Panc1 (cell line): ENCODE measurements at regions not wholly inside any gene's neighbourhood (a gene's known extent, or its start where the extent isn't known, plus 50 kb on each side); places are given as distances from the start of the nearest gene placed in this dataset.

Experiments used
- ATAC-seq: fragments of 200-7000 bp; cut with Tn5 transposase; 2 replicates; pipeline ENCODE4 v1.9.1; 2020; ENCODE audit warnings: mild to moderate bottlenecking, moderate library complexity
- BruUV-seq: library from RNA; stranded (reverse); fragments of 400-500 nt; replicated peaks from 2 replicates; lab custom pipeline; 2021; lab: Mats Ljungman, UMichigan
- CTCF ChIA-PET: fragments of 300-600 bp; sonication (Branson Sonifier 250); formaldehyde crosslinking; loops from one replicate; lab custom pipeline; 2022; ENCODE audit warnings: antibody characterized with exemption; lab: Charles Lee
- POLR2A ChIA-PET: fragments of 300-600 bp; sonication (Branson Sonifier 250); formaldehyde crosslinking; loops from one replicate; lab custom pipeline; 2022; ENCODE audit warnings: antibody characterized with exemption; lab: Charles Lee
- DNase-seq: peaks from one replicate; pipeline ENCODE4 v3.0.0-alpha.2; 2010; ENCODE audit warnings: low read depth, low spot score
- H3K27ac ChIP-seq: 2 replicates; pipeline ENCODE4 v1.5.1; 2011; ENCODE audit warnings: mild to moderate bottlenecking, low read length, inconsistent platforms
- H3K27me3 ChIP-seq: fragments of 200-500 bp; sonication (Bioruptor generic); 2 replicates; pipeline ENCODE4 v1.6.0; 2014; ENCODE audit warnings: low read length, inconsistent platforms; ENCODE audit not compliant: control insufficient read depth, insufficient read depth
- H3K36me3 ChIP-seq: fragments of 200-500 bp; sonication (Bioruptor generic); 2 replicates; pipeline ENCODE4 v1.5.1; 2014; ENCODE audit warnings: inconsistent platforms, mild to moderate bottlenecking, low read length, moderate library complexity; ENCODE audit not compliant: control insufficient read depth, insufficient read depth
- H3K4me1 ChIP-seq: 2 replicates; pipeline ENCODE4 v1.5.1; 2011; ENCODE audit warnings: inconsistent platforms, mild to moderate bottlenecking, low read length, moderate library complexity; ENCODE audit not compliant: control insufficient read depth, insufficient read depth
- H3K4me3 ChIP-seq, 2 experiments: 2 replicates each; pipeline ENCODE4 v1.5.1; 2011 to 2012; ENCODE audit warnings: low read depth in 2 of 2, low read length in 2 of 2, mild to moderate bottlenecking in 2 of 2, inconsistent platforms in 1 of 2, moderate library complexity in 1 of 2
- H3K9me3 ChIP-seq: fragments of 200-500 bp; sonication (Bioruptor generic); 2 replicates; pipeline ENCODE4 v1.5.1; 2014; ENCODE audit warnings: low read depth, mild to moderate bottlenecking, inconsistent platforms, low read length, moderate library complexity; ENCODE audit not compliant: control insufficient read depth, insufficient read depth
- POLR2AphosphoS5 ChIP-seq: IDR thresholded peaks from 2 replicates; pipeline ENCODE4 v1.6.1; 2012; ENCODE audit warnings: mild to moderate bottlenecking, low read depth, low read length, moderate library complexity
- REST ChIP-seq, 2 experiments: IDR thresholded peaks; 2 replicates each; pipeline ENCODE4 v1.6.1; 2011 to 2012; ENCODE audit warnings: low read depth in 2 of 2, control low read depth in 1 of 2, low read length in 1 of 2, mild to moderate bottlenecking in 1 of 2, moderate library complexity in 1 of 2; ENCODE audit not compliant: insufficient read depth in 1 of 2
- SIN3A ChIP-seq: IDR thresholded peaks from 2 replicates; pipeline ENCODE4 v1.6.1; 2012; ENCODE audit warnings: low read depth, mild to moderate bottlenecking, low read length, moderate library complexity, borderline replicate concordance; ENCODE audit not compliant: insufficient read depth
- TCF7L2 ChIP-seq: IDR thresholded peaks from 2 replicates; pipeline ENCODE4 v1.6.1; 2011; ENCODE audit warnings: mild to moderate bottlenecking, low read depth, low read length, inconsistent platforms
- in situ Hi-C: cut with HindIII; loops from 2 replicates; pipeline ENCODE4 v1.10.0; 2016; ENCODE audit warnings: low sequenced_read_pairs, low pct_unique_long_range_greater_than_20kb
- intact Hi-C: fragments of 100-400 bp; cut with micrococcal nuclease; formaldehyde crosslinking; loops from one replicate; pipeline ENCODE4 v1.10.0; 2022; ENCODE audit not compliant: unreplicated experiment
- TF ChIP-seq, protein P1 (sequence below): fragments of 450-650 bp; IDR thresholded peaks from 2 replicates; pipeline ENCODE4 v1.5.1; 2017; ENCODE audit warnings: mild to moderate bottlenecking

DNA sequence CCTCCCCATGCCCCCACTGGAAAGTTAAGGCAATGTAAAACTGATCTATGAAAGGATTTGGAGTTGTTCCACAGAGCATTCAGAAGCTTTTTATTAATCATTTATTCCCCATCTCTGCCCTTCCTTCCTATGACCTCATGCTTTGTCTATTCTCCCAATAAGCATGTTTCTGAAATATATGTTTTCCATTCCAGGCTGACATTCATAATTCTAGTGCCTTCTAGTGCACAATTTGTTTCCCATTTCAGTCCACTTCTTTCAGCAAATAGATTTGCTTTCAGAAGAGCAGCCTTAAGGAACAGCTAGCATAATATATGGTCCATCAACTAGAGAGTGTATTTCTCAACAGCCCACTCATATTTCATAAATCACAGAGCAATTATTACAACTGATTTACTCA lies 77.1 kb upstream of the ATXN3L start:
- ATAC-seq, result no peak
- Histone ChIP-seq H3K36me3 (no peaks in the 10 kb centered on the region), H3K4me1 (no peaks in the 10 kb centered on the region), H3K27ac (peak overlapping the region; percentile 90), H3K9me3 (peaks cover 9% of the 10 kb centered on the region; the same call in 1 of the 2 replicates), H3K4me3 (no peak overlapping the region), H3K27me3 (no peaks in the 10 kb centered on the region)
- TF ChIP-seq, protein P1, sequence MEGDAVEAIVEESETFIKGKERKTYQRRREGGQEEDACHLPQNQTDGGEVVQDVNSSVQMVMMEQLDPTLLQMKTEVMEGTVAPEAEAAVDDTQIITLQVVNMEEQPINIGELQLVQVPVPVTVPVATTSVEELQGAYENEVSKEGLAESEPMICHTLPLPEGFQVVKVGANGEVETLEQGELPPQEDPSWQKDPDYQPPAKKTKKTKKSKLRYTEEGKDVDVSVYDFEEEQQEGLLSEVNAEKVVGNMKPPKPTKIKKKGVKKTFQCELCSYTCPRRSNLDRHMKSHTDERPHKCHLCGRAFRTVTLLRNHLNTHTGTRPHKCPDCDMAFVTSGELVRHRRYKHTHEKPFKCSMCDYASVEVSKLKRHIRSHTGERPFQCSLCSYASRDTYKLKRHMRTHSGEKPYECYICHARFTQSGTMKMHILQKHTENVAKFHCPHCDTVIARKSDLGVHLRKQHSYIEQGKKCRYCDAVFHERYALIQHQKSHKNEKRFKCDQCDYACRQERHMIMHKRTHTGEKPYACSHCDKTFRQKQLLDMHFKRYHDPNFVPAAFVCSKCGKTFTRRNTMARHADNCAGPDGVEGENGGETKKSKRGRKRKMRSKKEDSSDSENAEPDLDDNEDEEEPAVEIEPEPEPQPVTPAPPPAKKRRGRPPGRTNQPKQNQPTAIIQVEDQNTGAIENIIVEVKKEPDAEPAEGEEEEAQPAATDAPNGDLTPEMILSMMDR, result no peak
- TF ChIP-seq REST (IDR thresholded peaks at IDR 0.05; ENCODE audit: insufficient read depth in 1 of 2, low read depth in 2 of 2, low read length in 1 of 2) (no peak), TCF7L2 (no peak), POLR2AphosphoS5 (no peak), SIN3A (no peak)
- in situ Hi-C loops, result no loop called here
- no peak for DNase-seq
- CTCF ChIA-PET, result no interaction called here
- intact Hi-C loops, result loop anchor here (5.0 to 10.0 kb wide), 2 partner anchors 90 to 172 kb away; no protein-coding TSS in a partner anchor
- no TSS peak for BruUV-seq
- POLR2A ChIA-PET, result no interaction called here

- no peak for ATAC-seq
- Histone ChIP-seq H3K36me3 (no peaks in the 10 kb centered on the region), H3K27ac (no peak overlapping the region), H3K4me1 (no peaks in the 10 kb centered on the region), H3K9me3 (peaks cover 4% of the 10 kb centered on the region; the same call in 1 of the 2 replicates), H3K27me3 (no peaks in the 10 kb centered on the region), H3K4me3 (no peak overlapping the region)
- TF ChIP-seq REST (IDR thresholded peaks at IDR 0.05; ENCODE audit: insufficient read depth in 1 of 2, low read depth in 2 of 2, low read length in 1 of 2), result no peak
- TF ChIP-seq TCF7L2, result no peak
- no peak for TF ChIP-seq POLR2AphosphoS5
- intact Hi-C loops (no loop called here), in situ Hi-C loops (no loop called here)
- DNase-seq, result no peak
- ChIA-PET CTCF (no interaction called here), POLR2A (no interaction called here)
- BruUV-seq, result no TSS peak
Observed at GRCh38 chrX:13389501-13389900, 69.6 kb upstream of the ATXN3L start.
